ENCODE measurements at regions not wholly inside any gene's neighbourhood (a gene's known extent, or its start where the extent isn't known, plus 50 kb on each side); places are given as distances from the start of the nearest gene placed in this dataset.

GRCh38 chr2:102892698-102893310, 131.0 kb downstream of the TMEM182 start:
- Histone ChIP-seq H4K20me1 (ENCODE audit: control insufficient read depth, extremely low read depth, insufficient read depth, low read length) (no peaks in the 10 kb centered on the region), H3K9ac (ENCODE audit: control insufficient read depth, extremely low read depth, insufficient read depth, low read length) (no peak overlapping the region), H3K9me1 (ENCODE audit: control insufficient read depth, extremely low read depth, insufficient read depth, low read length) (no peaks in the 10 kb centered on the region), H3K27me3 (ENCODE audit: control insufficient read depth, extremely low read depth, insufficient read depth, low read length) (no peaks in the 10 kb centered on the region), H3K4me1 (ENCODE audit: control insufficient read depth, extremely low read depth, insufficient read depth, low read length) (no peaks in the 10 kb centered on the region), H3K9me3 (ENCODE audit: control insufficient read depth, low read depth, low read length) (no peaks in the 10 kb centered on the region), H3K4me3 (ENCODE audit: control insufficient read depth in 2 of 3, extremely low read depth in 1 of 3, insufficient read depth in 2 of 3, low read depth in 1 of 3, low read length in 3 of 3) (no peak overlapping the region), H3K79me2 (ENCODE audit: control insufficient read depth, insufficient read depth, low read length) (no peaks in the 10 kb centered on the region), H2AFZ (ENCODE audit: control insufficient read depth, low read length) (no peak overlapping the region), H3K27ac (ENCODE audit: control insufficient read depth, insufficient read depth, low read length) (no peak overlapping the region), H3K36me3 (ENCODE audit: control insufficient read depth in 2 of 2, extremely low read depth in 1 of 2, insufficient read depth in 2 of 2, low read length in 2 of 2) (no peaks in the 10 kb centered on the region), H3K4me2 (ENCODE audit: control insufficient read depth, extremely low read depth, insufficient read depth, low read depth, low read length) (no peak overlapping the region)
- DNase-seq (ENCODE audit: low read depth, low spot score) (no peak), FAIRE-seq (no peak)
- dilution Hi-C loops (cut with MboI; ENCODE audit: extremely low pct_ligation_motif_present, low sequenced_read_pairs), result no loop called here
- TF ChIP-seq, protein P1, sequence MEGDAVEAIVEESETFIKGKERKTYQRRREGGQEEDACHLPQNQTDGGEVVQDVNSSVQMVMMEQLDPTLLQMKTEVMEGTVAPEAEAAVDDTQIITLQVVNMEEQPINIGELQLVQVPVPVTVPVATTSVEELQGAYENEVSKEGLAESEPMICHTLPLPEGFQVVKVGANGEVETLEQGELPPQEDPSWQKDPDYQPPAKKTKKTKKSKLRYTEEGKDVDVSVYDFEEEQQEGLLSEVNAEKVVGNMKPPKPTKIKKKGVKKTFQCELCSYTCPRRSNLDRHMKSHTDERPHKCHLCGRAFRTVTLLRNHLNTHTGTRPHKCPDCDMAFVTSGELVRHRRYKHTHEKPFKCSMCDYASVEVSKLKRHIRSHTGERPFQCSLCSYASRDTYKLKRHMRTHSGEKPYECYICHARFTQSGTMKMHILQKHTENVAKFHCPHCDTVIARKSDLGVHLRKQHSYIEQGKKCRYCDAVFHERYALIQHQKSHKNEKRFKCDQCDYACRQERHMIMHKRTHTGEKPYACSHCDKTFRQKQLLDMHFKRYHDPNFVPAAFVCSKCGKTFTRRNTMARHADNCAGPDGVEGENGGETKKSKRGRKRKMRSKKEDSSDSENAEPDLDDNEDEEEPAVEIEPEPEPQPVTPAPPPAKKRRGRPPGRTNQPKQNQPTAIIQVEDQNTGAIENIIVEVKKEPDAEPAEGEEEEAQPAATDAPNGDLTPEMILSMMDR (optimal IDR thresholded peaks at IDR 0.05 in 1 of 3, IDR thresholded peaks at IDR 0.05 in 1 of 3, conservative IDR thresholded peaks at IDR 0.05 in 1 of 3; ENCODE audit: extremely low read depth in 1 of 3, insufficient read depth in 2 of 3, low read length in 3 of 3), result no peak
- no peak for TF ChIP-seq EZH2 (IDR thresholded peaks at IDR 0.05; ENCODE audit: low read length)

- dilution Hi-C loops (cut with MboI; ENCODE audit: extremely low pct_ligation_motif_present, low sequenced_read_pairs), result no loop called here
- Histone ChIP-seq H4K20me1 (ENCODE audit: control insufficient read depth, extremely low read depth, insufficient read depth, low read length) (no peaks in the 10 kb centered on the region), H3K4me2 (ENCODE audit: control insufficient read depth, extremely low read depth, insufficient read depth, low read depth, low read length) (no peak overlapping the region), H3K4me1 (ENCODE audit: control insufficient read depth, extremely low read depth, insufficient read depth, low read length) (no peaks in the 10 kb centered on the region), H3K27ac (ENCODE audit: control insufficient read depth, insufficient read depth, low read length) (no peak overlapping the region), H3K4me3 (ENCODE audit: control insufficient read depth in 2 of 3, extremely low read depth in 1 of 3, insufficient read depth in 2 of 3, low read depth in 1 of 3, low read length in 3 of 3) (no peak overlapping the region), H3K9ac (ENCODE audit: control insufficient read depth, extremely low read depth, insufficient read depth, low read length) (no peak overlapping the region), H3K9me3 (ENCODE audit: control insufficient read depth, low read depth, low read length) (no peaks in the 10 kb centered on the region), H3K27me3 (ENCODE audit: control insufficient read depth, extremely low read depth, insufficient read depth, low read length) (no peaks in the 10 kb centered on the region), H2AFZ (ENCODE audit: control insufficient read depth, low read length) (no peak overlapping the region), H3K9me1 (ENCODE audit: control insufficient read depth, extremely low read depth, insufficient read depth, low read length) (no peaks in the 10 kb centered on the region), H3K36me3 (ENCODE audit: control insufficient read depth in 2 of 2, extremely low read depth in 1 of 2, insufficient read depth in 2 of 2, low read length in 2 of 2) (no peaks in the 10 kb centered on the region), H3K79me2 (ENCODE audit: control insufficient read depth, insufficient read depth, low read length) (no peaks in the 10 kb centered on the region)
- no peak for TF ChIP-seq EZH2 (IDR thresholded peaks at IDR 0.05; ENCODE audit: low read length)
- no peak for DNase-seq (ENCODE audit: low read depth, low spot score)
- FAIRE-seq, result no peak
Measured at GRCh38 chr2:102893870-102894269, 132.0 kb downstream of the TMEM182 start.

DNA sequence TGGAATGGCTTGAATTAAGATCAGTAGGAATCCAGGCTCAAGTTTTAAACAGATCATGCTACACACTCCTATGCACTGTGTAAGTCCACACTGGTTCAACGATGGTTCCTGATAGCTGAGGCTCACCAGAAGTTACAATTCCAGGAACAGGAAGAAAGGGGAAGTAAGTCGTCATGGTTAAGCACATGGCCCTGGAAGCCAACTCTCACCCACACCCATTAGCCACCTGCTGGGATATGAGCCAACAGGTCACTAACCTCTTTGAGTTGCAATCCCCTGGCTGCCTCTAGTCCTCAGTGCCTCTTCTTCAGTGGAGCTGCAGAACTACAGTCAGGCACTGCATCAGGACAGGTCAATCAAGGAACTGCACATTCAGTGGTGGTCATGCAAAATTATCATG, 133.5 kb downstream of the TMEM182 start:
- dilution Hi-C loops (cut with MboI; ENCODE audit: extremely low pct_ligation_motif_present, low sequenced_read_pairs), result no loop called here
- FAIRE-seq, result no peak

More for the DNA sequence above, 133.5 kb downstream of the TMEM182 start:
- Histone ChIP-seq H3K36me3 (ENCODE audit: control insufficient read depth in 2 of 2, extremely low read depth in 1 of 2, insufficient read depth in 2 of 2, low read length in 2 of 2) (no peaks in the 10 kb centered on the region), H3K4me3 (ENCODE audit: control insufficient read depth in 2 of 3, extremely low read depth in 1 of 3, insufficient read depth in 2 of 3, low read depth in 1 of 3, low read length in 3 of 3) (no peak overlapping the region), H3K27ac (ENCODE audit: control insufficient read depth, insufficient read depth, low read length) (no peak overlapping the region), H3K9me3 (ENCODE audit: control insufficient read depth, low read depth, low read length) (no peaks in the 10 kb centered on the region), H3K9me1 (ENCODE audit: control insufficient read depth, extremely low read depth, insufficient read depth, low read length) (no peaks in the 10 kb centered on the region), H3K4me2 (ENCODE audit: control insufficient read depth, extremely low read depth, insufficient read depth, low read depth, low read length) (no peak overlapping the region), H3K4me1 (ENCODE audit: control insufficient read depth, extremely low read depth, insufficient read depth, low read length) (no peaks in the 10 kb centered on the region), H3K79me2 (ENCODE audit: control insufficient read depth, insufficient read depth, low read length) (no peaks in the 10 kb centered on the region), H3K27me3 (ENCODE audit: control insufficient read depth, extremely low read depth, insufficient read depth, low read length) (no peaks in the 10 kb centered on the region), H3K9ac (ENCODE audit: control insufficient read depth, extremely low read depth, insufficient read depth, low read length) (no peak overlapping the region), H2AFZ (ENCODE audit: control insufficient read depth, low read length) (no peak overlapping the region), H4K20me1 (ENCODE audit: control insufficient read depth, extremely low read depth, insufficient read depth, low read length) (no peaks in the 10 kb centered on the region)
- no peak for DNase-seq (ENCODE audit: low read depth, low spot score)
- TF ChIP-seq EZH2 (IDR thresholded peaks at IDR 0.05; ENCODE audit: low read length), result no peak
- TF ChIP-seq, protein P1 (optimal IDR thresholded peaks at IDR 0.05 in 1 of 3, IDR thresholded peaks at IDR 0.05 in 1 of 3, conservative IDR thresholded peaks at IDR 0.05 in 1 of 3; ENCODE audit: extremely low read depth in 1 of 3, insufficient read depth in 2 of 3, low read length in 3 of 3), result no peak

All from keratinocyte (primary cell).